SK-N-MC (cell line): ENCODE measurements at regions not wholly inside any gene's neighbourhood (a gene's known extent, or its start where the extent isn't known, plus 50 kb on each side); places are given as distances from the start of the nearest gene placed in this dataset.

Experiments
- DNase-seq: peaks from one replicate; pipeline ENCODE4 v3.0.0-alpha.2; 2011; ENCODE audit warnings: low read depth, low spot score
- H3K27ac ChIP-seq: fragments of 200-600 bp; sonication (generic); 2 replicates; pipeline ENCODE4 v1.5.1; 2016; ENCODE audit warnings: mixed run types
- H3K36me3 ChIP-seq: fragments of 200-600 bp; sonication (generic); 2 replicates; pipeline ENCODE4 v1.6.1; 2017; ENCODE audit warnings: antibody characterized with exemption, low read length, mixed read lengths; ENCODE audit not compliant: insufficient read depth
- H3K4me3 ChIP-seq: fragments of 200-600 bp; sonication (generic); 2 replicates; pipeline ENCODE4 v1.5.1; 2016
- H3K9ac ChIP-seq: fragments of 200-600 bp; sonication (generic); 2 replicates; pipeline ENCODE4 v1.8.0; 2017; ENCODE audit warnings: mixed run types, mixed read lengths; ENCODE audit not compliant: insufficient read length
- H3K9me3 ChIP-seq: fragments of 200-600 bp; sonication (generic); 2 replicates; pipeline ENCODE4 v1.6.1; 2017; ENCODE audit warnings: low read depth, mild to moderate bottlenecking, antibody characterized with exemption, low read length, moderate library complexity, mixed read lengths
- EZH2 ChIP-seq: fragments of 200-600 bp; sonication (generic); IDR thresholded peaks from one replicate; pipeline ENCODE4 v1.6.1; 2017; ENCODE audit warnings: antibody characterized with exemption
- FOXP2 ChIP-seq: optimal IDR thresholded peaks from 2 replicates; pipeline ENCODE3; 2011; ENCODE audit warnings: mild to moderate bottlenecking, moderate library complexity; ENCODE audit not compliant: insufficient read depth; ENCODE audit errors: extremely low read length, control extremely low read depth
- POLR2AphosphoS5 ChIP-seq: IDR thresholded peaks from 2 replicates; pipeline ENCODE4 v1.6.1; 2012; ENCODE audit warnings: mild to moderate bottlenecking, low read depth, low read length, borderline replicate concordance

- Histone ChIP-seq H3K27ac (no peak overlapping the region), H3K9me3 (no peaks in the 10 kb centered on the region), H3K9ac (no peak overlapping the region), H3K36me3 (no peaks in the 10 kb centered on the region), H3K4me3 (no peak overlapping the region)
- no peak for DNase-seq
- TF ChIP-seq FOXP2 (no peak), EZH2 (no peak), POLR2AphosphoS5 (no peak)
Observed at GRCh38 chr1:38558055-38558454, 301.5 kb downstream of the RRAGC start.

DNA sequence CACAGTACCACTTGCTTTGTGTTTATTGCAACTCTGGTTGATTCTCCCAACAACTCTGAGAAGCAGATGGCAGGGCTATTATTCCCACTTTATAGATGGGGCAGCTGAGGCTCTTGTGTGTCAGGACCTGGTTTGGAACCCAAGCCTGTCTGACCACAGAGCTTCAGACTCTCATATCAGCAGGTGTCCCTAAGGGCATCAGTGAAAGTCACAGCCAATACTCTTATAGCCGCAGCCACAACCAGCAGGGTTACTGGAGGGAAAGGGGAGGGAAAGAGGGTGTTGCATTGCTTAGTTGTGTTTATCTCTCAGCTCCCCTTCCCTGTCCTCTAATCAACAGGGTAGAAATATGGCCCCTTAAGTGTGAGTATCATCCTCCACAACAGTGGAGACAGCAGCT is 304.0 kb downstream of the RRAGC start:
- H3K4me3 ChIP-seq: no peak overlapping the region

DNA sequence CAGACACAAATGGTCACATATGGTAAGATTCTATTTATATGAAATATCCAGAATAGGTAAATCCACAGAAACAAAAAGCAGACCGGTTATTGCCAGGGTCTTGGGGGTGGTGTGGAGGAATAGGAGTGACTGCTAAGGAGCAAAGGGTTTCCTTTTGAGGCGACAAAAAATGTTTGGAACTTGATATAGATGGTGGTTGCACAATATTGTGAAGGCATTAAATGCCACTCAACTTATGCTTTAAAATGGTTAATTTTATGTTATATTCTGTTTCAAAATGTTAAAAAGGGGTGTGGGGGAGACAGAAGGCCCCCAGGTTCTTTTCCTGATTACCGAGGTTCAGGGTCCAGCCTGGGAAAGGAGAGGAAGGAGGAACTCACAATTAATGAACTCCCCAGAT is 304.4 kb downstream of the RRAGC start:
- Histone ChIP-seq H3K9me3 (no peaks in the 10 kb centered on the region), H3K36me3 (no peaks in the 10 kb centered on the region), H3K9ac (no peak overlapping the region), H3K27ac (no peak overlapping the region), H3K4me3 (no peak overlapping the region)
- DNase-seq: no peak
- TF ChIP-seq EZH2: no peak
- no peak for TF ChIP-seq FOXP2
- TF ChIP-seq POLR2AphosphoS5: no peak

More for the DNA sequence above, 304.0 kb downstream of the RRAGC start:
- TF ChIP-seq FOXP2: no peak
- no peak for TF ChIP-seq EZH2
- TF ChIP-seq POLR2AphosphoS5: no peak
- DNase-seq: no peak
- H3K27ac ChIP-seq: no peak overlapping the region
- H3K9me3 ChIP-seq: no peaks in the 10 kb centered on the region
- H3K36me3 ChIP-seq: no peaks in the 10 kb centered on the region
- no peak overlapping the region for H3K9ac ChIP-seq

DNA sequence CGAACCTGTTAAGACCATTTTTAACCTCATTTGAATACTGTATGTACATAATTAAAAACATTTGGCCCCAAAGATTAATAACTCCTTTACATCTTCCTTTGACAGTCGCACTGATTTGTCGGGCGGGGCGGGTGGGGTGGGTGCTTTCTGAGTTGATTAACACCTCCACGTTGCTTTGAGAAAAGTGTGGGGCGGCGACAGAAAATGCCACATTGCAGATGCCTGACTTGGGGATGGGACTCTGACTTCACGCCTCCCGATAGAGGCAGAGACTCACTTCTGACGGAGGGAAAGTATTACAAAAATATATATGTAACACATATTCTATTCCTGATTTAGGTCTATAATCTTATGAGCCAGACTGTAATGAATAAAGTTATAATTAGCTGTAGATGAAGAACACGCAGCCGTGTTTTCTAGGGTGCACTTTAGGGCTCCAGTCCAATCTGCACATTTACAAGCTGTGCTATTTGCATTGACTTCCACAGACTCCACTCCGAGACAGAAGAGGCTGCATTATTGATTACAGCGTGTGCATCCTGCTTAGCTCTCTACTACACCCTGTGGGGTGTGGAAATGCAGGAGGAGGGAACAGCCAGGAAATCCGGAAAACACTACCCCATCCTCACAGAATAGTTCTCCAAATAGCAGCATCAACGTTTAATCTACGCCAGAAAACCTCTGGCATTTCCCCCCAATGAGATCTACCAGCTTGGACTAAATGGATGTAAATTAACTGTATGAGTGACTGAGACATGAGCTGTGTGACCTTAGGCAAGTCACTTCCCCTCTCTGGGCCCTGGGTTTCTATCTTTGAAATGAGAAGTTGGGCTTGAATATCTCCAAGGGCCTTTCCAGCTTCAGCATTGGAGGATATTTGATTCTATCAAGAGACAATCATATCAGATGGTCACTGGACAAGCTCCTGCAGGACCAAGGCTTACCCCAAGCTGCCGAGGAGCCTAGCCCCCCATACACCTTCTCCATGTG is 308.0 kb downstream of the RRAGC start:
- Histone ChIP-seq H3K9ac (no peak overlapping the region), H3K27ac (no peak overlapping the region), H3K9me3 (no peaks in the 10 kb centered on the region), H3K4me3 (no peak overlapping the region), H3K36me3 (no peaks in the 10 kb centered on the region)
- no peak for DNase-seq
- TF ChIP-seq FOXP2 (no peak), POLR2AphosphoS5 (no peak), EZH2 (no peak)

GRCh38 chr1:38549191-38549590 is 310.4 kb downstream of the RRAGC start:
- no peaks in the 10 kb centered on the region for H3K9me3 ChIP-seq
- no peak overlapping the region for H3K4me3 ChIP-seq
- no peaks in the 10 kb centered on the region for H3K36me3 ChIP-seq
- TF ChIP-seq EZH2 (no peak), FOXP2 (no peak), POLR2AphosphoS5 (no peak)
- no peak overlapping the region for H3K27ac ChIP-seq
- H3K9ac ChIP-seq: no peak overlapping the region
- DNase-seq: no peak

GRCh38 chr1:38547321-38547720 is 312.3 kb downstream of the RRAGC start:
- TF ChIP-seq POLR2AphosphoS5 (no peak), EZH2 (no peak), FOXP2 (no peak)

DNA sequence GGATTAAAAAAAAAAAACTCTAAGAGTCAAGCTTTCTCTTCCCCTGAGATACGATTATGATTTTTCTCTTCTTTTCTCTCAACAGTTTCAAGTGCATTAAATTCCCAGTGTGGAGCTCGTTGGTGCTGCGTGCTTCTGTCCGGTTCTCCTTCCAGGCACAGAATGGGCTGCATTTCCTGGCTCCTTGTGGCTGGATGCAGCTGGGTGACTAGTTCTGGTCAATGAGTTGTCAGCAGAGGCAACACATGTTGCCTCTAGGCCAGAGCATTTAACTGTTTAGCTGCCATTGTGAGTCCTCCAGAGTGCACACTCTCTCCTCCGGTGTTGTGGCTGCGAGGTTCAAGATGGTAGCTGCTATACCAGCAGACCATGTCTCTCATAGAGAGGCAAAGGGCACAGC is 312.9 kb downstream of the RRAGC start:
- Histone ChIP-seq H3K27ac (no peak overlapping the region), H3K9me3 (no peaks in the 10 kb centered on the region), H3K9ac (no peak overlapping the region), H3K4me3 (no peak overlapping the region), H3K36me3 (no peaks in the 10 kb centered on the region)
- TF ChIP-seq EZH2: no peak
- TF ChIP-seq FOXP2: no peak
- no peak for TF ChIP-seq POLR2AphosphoS5
- no peak for DNase-seq

More at GRCh38 chr1:38547321-38547720, 312.3 kb downstream of the RRAGC start:
- H3K36me3 ChIP-seq: no peaks in the 10 kb centered on the region
- DNase-seq: no peak
- H3K9ac ChIP-seq: no peak overlapping the region
- no peak overlapping the region for H3K4me3 ChIP-seq
- H3K27ac ChIP-seq: no peak overlapping the region
- no peaks in the 10 kb centered on the region for H3K9me3 ChIP-seq

- H3K36me3 ChIP-seq: no peaks in the 10 kb centered on the region
- no peak overlapping the region for H3K27ac ChIP-seq
- no peak for TF ChIP-seq EZH2
- no peak for TF ChIP-seq FOXP2
- TF ChIP-seq POLR2AphosphoS5: no peak
- H3K9ac ChIP-seq: no peak overlapping the region
- H3K9me3 ChIP-seq: no peaks in the 10 kb centered on the region
- no peak for DNase-seq
- H3K4me3 ChIP-seq: no peak overlapping the region
Observed at GRCh38 chr1:38541223-38541622, 318.3 kb downstream of the RRAGC start.
